Fibroblast of peridontal ligament (primary cell): ENCODE measurements at regions not wholly inside any gene's neighbourhood (a gene's known extent, or its start where the extent isn't known, plus 50 kb on each side); places are given as distances from the start of the nearest gene placed in this dataset.
"Not testable (repeated sequence)": the region's sequence is repeated elsewhere in the genome, so short reads cannot be mapped to it uniquely, and the experiment has no call there.

Source experiments
- DNase-seq: peaks from one replicate; pipeline ENCODE4 v3.0.0-alpha.2; 2010; ENCODE audit errors: extremely low read depth

DNA sequence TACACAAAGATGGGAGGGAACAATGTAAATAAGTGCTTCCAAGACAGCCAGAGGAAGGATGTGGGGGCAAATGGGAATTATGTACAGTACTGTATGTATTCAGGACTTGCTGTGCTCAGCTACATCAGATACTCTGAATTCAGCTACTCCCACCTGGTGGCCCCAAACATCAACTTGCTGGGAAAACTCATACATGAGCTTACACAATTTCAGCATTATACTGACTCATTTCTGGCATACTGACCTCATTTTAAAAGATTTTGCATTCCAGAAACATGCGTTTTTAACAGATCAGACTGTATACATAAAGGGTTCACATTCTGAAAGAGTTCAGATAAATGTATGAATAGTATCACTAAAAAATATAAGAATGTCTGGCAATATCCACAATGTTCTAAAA lies 59.7 kb downstream of the GPX5 start:
- peak; percentile 9 for DNase-seq

DNA sequence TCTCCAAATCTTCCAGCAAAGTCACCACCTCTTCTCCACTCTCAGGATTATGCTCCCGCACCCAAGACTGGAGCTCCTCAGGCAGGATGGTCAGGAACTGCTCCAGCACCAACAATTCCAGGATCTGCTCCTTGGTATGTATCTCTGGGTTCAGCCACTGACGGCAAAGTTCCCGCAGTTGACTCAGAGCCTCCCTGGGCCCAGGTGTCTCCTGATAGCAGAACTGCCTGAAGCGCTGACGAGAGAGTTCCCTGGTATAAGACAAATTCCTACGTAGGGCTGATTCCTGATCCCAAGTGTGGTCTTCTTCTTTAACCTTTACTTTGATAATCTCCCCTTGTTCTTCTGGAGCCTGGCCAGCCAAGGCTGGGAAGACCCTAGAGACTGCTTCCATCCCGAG lies 60.6 kb downstream of the GPX5 start:
- DNase-seq = no peak

DNA sequence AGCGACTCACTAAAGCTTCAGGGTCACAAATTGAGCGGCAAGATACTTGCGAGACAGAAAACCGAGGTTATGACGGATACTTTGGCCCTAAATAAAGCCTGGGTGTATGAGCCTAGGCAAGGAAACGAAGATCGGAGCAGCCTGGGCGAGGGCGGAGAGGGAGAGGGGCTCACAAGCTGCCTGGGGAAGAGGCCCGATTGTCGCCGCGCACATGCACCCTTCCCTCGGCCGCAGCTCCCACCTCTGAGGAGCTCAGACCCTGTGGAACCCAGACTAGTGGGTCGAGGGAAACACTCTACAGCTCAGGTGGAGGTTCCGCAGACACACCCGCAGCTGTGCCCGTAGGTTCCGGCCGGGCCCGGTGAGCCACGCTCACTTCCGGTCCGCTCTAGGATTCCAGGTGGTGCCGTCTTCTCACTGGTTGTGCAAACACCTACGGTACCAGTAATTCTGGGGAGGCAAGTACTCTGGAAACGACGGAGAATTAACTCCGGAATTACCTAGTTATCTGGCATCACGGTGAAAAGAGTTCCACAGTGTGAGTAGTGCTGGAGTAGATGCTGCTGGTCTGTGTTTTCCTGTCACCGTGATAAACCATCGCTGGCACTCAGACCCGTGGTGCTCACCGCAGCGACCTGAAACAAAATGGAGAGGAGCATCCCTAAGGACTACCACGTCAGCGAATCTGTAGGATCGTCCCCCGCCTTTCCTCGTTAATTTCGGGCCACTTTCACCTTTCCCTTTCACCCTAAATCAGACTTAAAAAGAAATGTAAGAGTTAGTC lies 61.5 kb downstream of the GPX5 start:
- DNase-seq = peak; percentile 5

GRCh38 chr6:28587746-28588075 lies 62.0 kb downstream of the GPX5 start:
- peak; percentile 5 for DNase-seq

GRCh38 chr6:28588666-28589065 lies 63.0 kb downstream of the GPX5 start:
- no peak for DNase-seq

DNA sequence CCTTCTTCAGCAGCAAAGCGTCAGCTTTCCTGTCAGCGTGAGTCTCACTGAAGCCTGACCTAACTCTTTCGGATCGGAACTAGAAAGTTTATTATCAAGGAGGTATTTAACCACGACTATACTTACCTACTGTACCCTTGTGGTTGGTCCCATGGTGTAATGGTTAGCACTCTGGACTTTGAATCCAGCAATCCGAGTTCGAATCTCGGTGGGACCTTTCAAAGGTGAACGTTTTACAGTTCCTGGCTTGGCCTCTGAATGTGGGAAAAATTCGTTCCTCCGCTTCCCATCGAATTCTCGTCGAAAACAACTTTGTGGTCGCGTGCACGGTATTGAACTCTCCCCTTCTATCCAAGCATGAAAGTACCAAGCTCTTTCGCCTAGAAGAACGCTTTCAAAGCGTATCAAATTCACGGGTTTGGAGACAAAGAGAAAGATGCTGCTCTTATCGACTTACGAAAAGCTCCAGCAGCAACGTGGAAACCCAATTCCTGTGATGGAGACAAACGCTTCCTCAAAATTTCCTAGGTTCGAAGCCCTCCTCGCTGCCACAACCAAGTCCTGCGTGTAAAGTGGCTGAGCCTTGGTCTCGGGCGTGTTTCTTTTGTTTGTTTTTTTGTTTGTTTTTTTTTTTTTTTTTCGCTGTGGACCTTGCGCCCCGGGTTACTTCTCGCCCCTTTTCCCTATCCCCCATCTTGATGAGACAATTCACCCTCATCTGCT lies 63.7 kb downstream of the GPX5 start:
- DNase-seq = peak; percentile 84

DNA sequence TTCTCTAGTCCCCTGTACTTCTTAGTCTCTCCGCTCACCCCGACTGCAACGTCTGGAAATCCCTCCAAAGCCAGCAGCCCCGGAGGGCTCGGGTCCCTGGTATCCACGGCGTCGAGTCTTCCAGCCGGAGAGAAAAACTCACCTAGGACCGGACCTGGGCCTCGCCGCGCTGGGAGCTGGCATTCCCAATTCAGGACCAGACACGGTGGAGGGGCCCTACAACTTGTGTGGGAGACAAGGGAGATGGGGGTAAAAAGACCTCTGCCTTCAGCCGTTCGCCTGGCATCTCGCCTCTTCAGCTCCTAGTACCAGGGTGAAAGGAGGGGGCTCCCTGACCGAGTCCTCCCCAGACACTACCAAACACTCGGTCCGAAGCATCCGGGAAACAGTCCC lies 64.3 kb downstream of the GPX5 start:
- no peak for DNase-seq

- peak; percentile 29 for DNase-seq
Measured at GRCh38 chr6:28597217-28597835, 71.6 kb downstream of the GPX5 start.

DNA sequence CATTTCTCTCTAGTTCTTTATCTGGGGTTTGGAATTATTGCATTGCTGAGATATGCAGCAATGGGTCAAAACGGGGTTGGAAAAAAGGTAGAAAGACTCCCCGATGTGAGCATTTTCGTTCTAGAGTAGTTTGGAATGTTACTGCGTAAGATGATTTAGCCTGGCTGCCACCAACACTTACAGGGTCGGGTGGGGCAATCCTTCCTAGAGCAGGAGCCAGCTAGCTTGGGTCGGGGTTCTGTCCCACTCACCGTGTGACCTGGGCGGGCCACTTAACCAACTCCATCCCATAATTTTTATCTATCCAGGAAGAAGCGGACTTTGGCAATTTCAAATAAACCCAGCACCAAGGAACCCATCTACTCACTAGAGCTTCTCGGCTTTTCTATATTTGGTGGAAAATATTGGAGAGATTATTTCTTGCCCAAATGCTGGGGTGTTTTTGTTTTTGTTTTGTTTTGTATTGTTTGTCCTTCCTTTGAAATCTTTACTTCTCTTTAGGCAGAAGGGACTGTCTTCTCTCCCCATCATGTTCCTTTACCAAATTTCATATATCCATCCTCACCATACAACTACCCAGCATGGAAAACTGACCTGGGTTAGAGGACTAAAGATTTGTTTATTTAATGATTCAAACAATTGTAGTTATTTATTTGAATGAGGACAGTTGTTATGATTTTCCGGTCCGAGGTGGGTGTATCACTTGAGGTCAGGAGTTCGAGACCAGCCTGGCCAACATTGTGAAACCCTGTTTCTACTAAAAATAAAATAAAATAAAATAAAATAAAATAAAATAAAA lies 72.4 kb downstream of the GPX5 start:
- DNase-seq = no peak

- no peak for DNase-seq
Measured at GRCh38 chr6:28598757-28599686, 73.3 kb downstream of the GPX5 start.

DNA sequence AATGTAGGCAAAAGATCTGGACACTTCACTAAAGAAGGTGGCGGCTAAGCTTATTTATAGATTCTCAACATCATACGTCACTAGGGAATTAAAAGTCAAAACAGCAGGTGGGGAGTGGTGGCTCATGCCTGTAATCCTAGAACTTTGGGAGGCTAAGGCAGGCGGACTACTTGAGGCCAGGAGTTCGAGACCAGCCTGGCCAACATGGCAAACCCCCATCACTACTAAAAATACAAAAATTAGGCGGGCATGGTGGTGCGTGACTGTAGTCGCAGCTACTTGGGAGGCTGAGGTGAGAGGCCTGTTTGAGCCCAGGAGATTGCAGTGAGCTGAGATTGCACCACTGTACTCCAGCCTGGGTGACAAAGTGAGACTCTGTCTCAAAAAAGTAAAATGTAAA lies 74.6 kb downstream of the GPX5 start:
- DNase-seq = no peak

- DNase-seq = no peak
Measured at GRCh38 chr6:28603891-28604290, 78.2 kb downstream of the GPX5 start.

DNA sequence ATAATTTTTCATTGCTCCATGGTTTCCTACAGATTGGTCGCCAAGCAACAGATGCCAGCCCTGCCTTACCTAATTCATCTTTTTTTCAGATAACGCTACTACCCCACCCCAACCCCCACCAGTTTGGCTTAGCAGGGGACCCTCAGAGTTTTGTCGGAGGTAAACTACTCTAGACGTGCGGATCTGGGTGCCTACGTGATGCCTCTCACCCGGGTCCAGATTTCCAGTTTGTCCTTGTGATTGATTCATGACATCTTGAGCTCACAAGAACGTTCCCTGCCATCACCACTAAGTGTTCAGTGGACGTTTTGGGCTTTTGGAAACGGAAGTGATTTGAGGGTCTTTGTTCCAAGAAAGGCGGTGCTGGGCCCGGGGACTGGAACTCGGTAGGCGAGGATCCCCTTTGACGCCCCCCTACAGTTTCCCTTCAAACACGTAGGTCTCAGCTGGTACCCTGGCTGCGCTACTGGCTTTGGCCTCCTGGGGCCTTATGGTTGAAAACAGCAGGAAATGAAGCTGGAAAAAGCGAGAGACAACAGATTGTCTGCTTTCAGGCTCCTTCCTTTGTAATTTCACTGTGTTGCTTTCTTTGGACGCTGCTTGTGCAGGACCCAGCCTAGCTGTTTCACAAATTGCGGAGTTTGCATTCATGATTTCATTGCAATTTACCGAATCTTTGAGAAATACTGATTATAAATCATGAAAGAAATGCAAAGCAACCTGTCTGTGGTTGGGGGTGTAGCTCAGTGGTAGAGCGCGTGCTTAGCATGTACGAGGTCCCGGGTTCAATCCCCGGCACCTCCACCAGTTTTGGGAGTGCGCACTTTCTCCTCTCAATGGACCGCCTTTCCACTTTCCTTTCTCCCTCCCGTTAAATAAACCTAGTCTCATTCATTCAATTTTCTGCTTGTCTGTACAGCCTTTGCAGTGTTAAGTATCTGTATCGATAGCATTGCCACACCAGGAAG lies 81.0 kb downstream of the GPX5 start:
- DNase-seq = peak; percentile 76

DNA sequence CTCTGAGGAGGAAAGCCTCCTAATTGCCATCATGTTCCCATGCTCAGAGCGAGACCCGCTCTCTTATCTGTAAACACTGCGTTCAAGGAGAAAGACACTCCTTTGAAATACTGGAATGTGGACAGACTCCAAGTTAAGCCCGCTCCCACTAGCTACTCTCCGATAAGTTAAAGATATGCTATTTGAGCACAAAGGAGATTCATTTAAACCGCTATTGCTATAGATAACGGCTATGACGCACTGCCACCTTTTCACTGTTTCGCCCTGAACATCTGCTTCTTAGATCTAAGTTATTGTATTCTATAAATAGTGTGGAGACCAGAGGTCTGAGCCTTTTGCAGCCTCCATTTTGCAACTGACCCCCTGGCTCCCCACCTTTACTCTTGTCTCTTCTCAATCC lies 82.3 kb downstream of the GPX5 start:
- DNase-seq = no peak

DNA sequence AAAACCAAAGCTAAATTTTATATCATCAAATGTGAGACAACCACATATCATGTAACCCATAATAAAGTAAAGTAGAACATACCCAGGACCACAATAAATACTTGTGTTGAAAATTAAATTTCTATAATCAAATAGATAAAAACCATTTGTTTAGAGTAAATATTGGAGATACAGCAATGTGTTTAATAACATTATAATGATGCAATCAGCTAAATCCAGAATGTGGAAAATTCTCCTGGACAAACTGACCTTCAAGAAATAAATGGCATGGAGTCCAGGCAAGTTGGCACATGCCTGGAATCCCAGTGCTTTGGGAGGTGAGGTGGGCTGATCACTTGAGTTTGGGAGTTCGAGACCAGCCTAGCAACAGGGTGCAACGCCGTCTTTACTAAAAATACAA lies 84.0 kb downstream of the GPX5 start:
- DNase-seq = no peak

DNA sequence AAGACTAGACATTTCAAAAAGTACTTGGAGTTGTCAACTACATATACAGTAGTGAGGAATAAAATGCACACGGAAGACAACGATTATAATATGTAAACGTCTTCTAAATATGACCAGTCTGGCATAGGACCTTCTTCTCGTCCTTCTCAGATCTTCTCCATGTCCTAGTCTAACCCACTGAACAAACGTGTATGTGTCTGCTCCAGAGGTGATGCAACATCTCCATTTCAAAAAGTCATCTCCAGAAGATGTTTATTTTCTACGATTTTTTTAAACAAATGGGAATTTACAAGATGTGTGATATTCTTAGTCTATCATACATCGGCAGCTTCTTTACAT lies 89.9 kb downstream of the GPX5 start:
- DNase-seq = no peak

GRCh38 chr6:28615955-28616747 lies 90.5 kb downstream of the GPX5 start:
- no peak for DNase-seq

GRCh38 chr6:28618898-28619555 lies 93.3 kb downstream of the GPX5 start:
- no peak for DNase-seq

- DNase-seq = not testable (repeated sequence)
Measured at GRCh38 chr6:28621268-28621667, 95.6 kb downstream of the GPX5 start.
